GM06990 (cell line): ENCODE measurements at regions not wholly inside any gene's neighbourhood (a gene's known extent, or its start where the extent isn't known, plus 50 kb on each side); places are given as distances from the start of the nearest gene placed in this dataset.

Experiments used
- DNase-seq: peaks from one replicate; pipeline ENCODE4 v3.0.0-alpha.2; 2011; ENCODE audit not compliant: insufficient read length; ENCODE audit errors: extremely low read depth
- H3K27me3 ChIP-seq: replicated peaks from 2 replicates; pipeline ENCODE4 v1.6.0; 2011; ENCODE audit warnings: low read length; ENCODE audit not compliant: control insufficient read depth, insufficient read depth
- H3K36me3 ChIP-seq: 2 replicates; pipeline ENCODE4 v1.5.1; 2011; ENCODE audit warnings: low read length; ENCODE audit not compliant: control insufficient read depth, insufficient read depth
- H3K4me3 ChIP-seq: replicated peaks from 2 replicates; pipeline ENCODE4 v1.5.1; 2011; ENCODE audit warnings: low read depth, mild to moderate bottlenecking, control low read depth, low read length
- TF ChIP-seq, protein P1 (sequence below): IDR thresholded peaks from 2 replicates; pipeline ENCODE4 v1.5.1; 2011; ENCODE audit warnings: low read length, control low read depth, mild to moderate bottlenecking, inconsistent platforms; ENCODE audit not compliant: insufficient read depth, poor library complexity, severe bottlenecking

- no peak for DNase-seq
- Histone ChIP-seq H3K36me3 (no peaks in the 10 kb centered on the region), H3K27me3 (no peaks in the 10 kb centered on the region), H3K4me3 (no peak overlapping the region)
- TF ChIP-seq, protein P1, sequence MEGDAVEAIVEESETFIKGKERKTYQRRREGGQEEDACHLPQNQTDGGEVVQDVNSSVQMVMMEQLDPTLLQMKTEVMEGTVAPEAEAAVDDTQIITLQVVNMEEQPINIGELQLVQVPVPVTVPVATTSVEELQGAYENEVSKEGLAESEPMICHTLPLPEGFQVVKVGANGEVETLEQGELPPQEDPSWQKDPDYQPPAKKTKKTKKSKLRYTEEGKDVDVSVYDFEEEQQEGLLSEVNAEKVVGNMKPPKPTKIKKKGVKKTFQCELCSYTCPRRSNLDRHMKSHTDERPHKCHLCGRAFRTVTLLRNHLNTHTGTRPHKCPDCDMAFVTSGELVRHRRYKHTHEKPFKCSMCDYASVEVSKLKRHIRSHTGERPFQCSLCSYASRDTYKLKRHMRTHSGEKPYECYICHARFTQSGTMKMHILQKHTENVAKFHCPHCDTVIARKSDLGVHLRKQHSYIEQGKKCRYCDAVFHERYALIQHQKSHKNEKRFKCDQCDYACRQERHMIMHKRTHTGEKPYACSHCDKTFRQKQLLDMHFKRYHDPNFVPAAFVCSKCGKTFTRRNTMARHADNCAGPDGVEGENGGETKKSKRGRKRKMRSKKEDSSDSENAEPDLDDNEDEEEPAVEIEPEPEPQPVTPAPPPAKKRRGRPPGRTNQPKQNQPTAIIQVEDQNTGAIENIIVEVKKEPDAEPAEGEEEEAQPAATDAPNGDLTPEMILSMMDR: no peak
Observed at GRCh38 chr4:91894006-91894405, 409.8 kb upstream of the GRID2 start.

- no peak for DNase-seq
- no peak overlapping the region for H3K4me3 ChIP-seq
Observed at GRCh38 chr4:91904556-91904955, 399.2 kb upstream of the GRID2 start.

GRCh38 chr4:91909963-91910362 is 393.8 kb upstream of the GRID2 start:
- TF ChIP-seq, protein P1: no peak
- H3K4me3 ChIP-seq: no peak overlapping the region
- no peaks in the 10 kb centered on the region for H3K27me3 ChIP-seq
- DNase-seq: no peak
- no peaks in the 10 kb centered on the region for H3K36me3 ChIP-seq

More at GRCh38 chr4:91904556-91904955, 399.2 kb upstream of the GRID2 start:
- TF ChIP-seq, protein P1: no peak
- H3K27me3 ChIP-seq: no peaks in the 10 kb centered on the region
- no peaks in the 10 kb centered on the region for H3K36me3 ChIP-seq

GRCh38 chr4:91914176-91914804 is 389.5 kb upstream of the GRID2 start:
- no peaks in the 10 kb centered on the region for H3K27me3 ChIP-seq
- no peaks in the 10 kb centered on the region for H3K36me3 ChIP-seq
- TF ChIP-seq, protein P1: no peak
- H3K4me3 ChIP-seq: no peak overlapping the region
- no peak for DNase-seq

DNA sequence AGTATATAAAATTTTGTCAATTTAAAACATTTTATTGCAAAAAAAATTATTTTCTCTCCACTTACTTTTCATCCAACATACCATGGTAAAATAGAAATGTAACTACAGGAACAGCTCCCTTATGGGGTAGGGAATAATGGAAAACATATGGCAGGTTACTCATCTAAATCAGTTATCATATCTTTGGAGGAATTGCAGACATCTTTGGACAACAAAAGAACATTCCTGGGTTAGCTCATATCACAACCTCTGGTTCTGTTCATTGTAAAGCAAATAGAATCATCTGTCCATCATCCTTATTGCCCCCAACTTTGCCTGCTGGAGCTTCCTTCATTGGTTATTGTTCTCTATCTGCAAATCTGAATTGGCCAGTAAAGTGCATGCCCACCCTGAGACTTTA is 387.5 kb upstream of the GRID2 start:
- H3K4me3 ChIP-seq: no peak overlapping the region
- no peaks in the 10 kb centered on the region for H3K36me3 ChIP-seq
- TF ChIP-seq, protein P1: no peak
- no peak for DNase-seq
- H3K27me3 ChIP-seq: no peaks in the 10 kb centered on the region

DNA sequence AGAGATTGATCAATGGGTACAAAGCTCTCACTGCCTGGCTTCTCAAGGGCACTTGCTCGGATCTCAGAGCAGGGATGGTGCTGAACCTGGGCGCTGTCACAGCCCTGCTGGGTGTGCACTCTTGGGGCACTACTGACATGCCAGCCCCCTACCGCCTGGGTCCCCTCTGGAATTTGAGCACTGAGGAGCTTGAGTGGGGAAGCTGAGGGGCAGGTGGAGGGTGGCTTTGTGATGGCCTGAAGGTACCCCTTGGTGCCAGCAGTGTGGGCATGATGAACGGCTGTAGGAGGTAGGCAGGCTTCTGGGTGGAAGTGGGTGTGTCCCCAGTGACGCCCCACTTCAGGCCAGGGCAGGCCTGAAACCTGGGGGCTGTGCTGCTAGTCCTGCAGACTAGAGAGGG is 379.1 kb upstream of the GRID2 start:
- no peak for DNase-seq
- Histone ChIP-seq H3K4me3 (no peak overlapping the region), H3K36me3 (no peaks in the 10 kb centered on the region), H3K27me3 (no peaks in the 10 kb centered on the region)
- TF ChIP-seq, protein P1: no peak
